Heart left ventricle (tissue), 16 donors: ENCODE measurements at regions not wholly inside any gene's neighbourhood (a gene's known extent, or its start where the extent isn't known, plus 50 kb on each side); places are given as distances from the start of the nearest gene placed in this dataset.

ENCODE experiments used
- ATAC-seq, 4 donors: fragments of 200-7000 bp; cut with Tn5 transposase; one replicate each; pipeline ENCODE4 v1.9.1; 2020 to 2022; ENCODE audit warnings: moderate library complexity in 4 of 4, mild to moderate bottlenecking in 3 of 4, moderate number of reproducible peaks in 1 of 4
- DNase-seq, 5 donors: peaks; one replicate each; pipeline ENCODE4 v3.0.0-alpha.2; 2020
- H3K27ac ChIP-seq, 12 donors: fragments of 200-600 bp; sonication (generic) in 4 of 12; one replicate each; pipeline versions ENCODE4 v1.5.0 to v1.8.0; 2016 to 2022; ENCODE audit warnings: mild to moderate bottlenecking in 2 of 12
- H3K27me3 ChIP-seq, 9 donors: fragments of 200-600 bp; sonication (generic) in 2 of 9; one replicate each; pipeline versions ENCODE4 v1.5.1 to v1.8.0; 2016 to 2022; ENCODE audit warnings: mild to moderate bottlenecking in 3 of 9
- H3K36me3 ChIP-seq, 9 donors: fragments of 200-600 bp; sonication (generic) in 2 of 9; one replicate each; pipeline versions ENCODE4 v1.5.0 to v1.8.0; 2018 to 2022; ENCODE audit warnings: mild to moderate bottlenecking in 2 of 9
- H3K4me1 ChIP-seq, 12 donors: fragments of 200-600 bp; sonication (generic) in 4 of 12; one replicate each; pipeline versions ENCODE4 v1.5.0 to v1.8.0; 2016 to 2022; ENCODE audit warnings: mild to moderate bottlenecking in 3 of 12
- H3K4me3 ChIP-seq, 12 donors: fragments of 200-600 bp; sonication (generic) in 4 of 12; one replicate each; pipeline versions ENCODE4 v1.5.0 to v1.8.0; 2017 to 2022; ENCODE audit warnings: mild to moderate bottlenecking in 9 of 12, moderate library complexity in 4 of 12
- H3K9me3 ChIP-seq, 12 donors: fragments of 200-600 bp; sonication (generic) in 4 of 12; one replicate each; pipeline versions ENCODE4 v1.5.0 to v1.8.0; 2016 to 2022; ENCODE audit warnings: mild to moderate bottlenecking in 1 of 12
- CTCF ChIP-seq, 12 donors: fragments of 200-600 bp; sonication (generic) in 4 of 12; IDR thresholded peaks; one replicate each; pipeline versions ENCODE4 v1.5.0 to v1.8.0; 2018 to 2022; ENCODE audit warnings: antibody characterized with exemption in 12 of 12, mild to moderate bottlenecking in 5 of 12
- POLR2A ChIP-seq, 2 donors: fragments of 450-650 bp; IDR thresholded peaks; one replicate each; pipeline ENCODE4 v1.6.1; 2017; ENCODE audit warnings: antibody characterized with exemption in 2 of 2, mild to moderate bottlenecking in 2 of 2, moderate library complexity in 2 of 2
- whole genome bisulfite sequencing, 4 donors: extraction: QIAGEN DNeasy Blood & Tissue Kit in 2 of 4; methylation state at CpG; one replicate each; pipeline versions ENCODE4 v1.1.5 to v1.1.7; 2013 to 2018; 5-methylcytosine and 5-hydroxymethylcytosine counted together
- intact Hi-C, 10 donors: fragments of 100-400 bp; cut with DNase I; formaldehyde crosslinking; loops; one replicate each; pipeline versions ENCODE4 v1.11.1 to v1.14.2; 2022
- donor health status: ischemic (EF 13 %, LVEDD 7.1; RV severe dilation, severe dysfunction).
- donor health status: healthy with polysubstance abuse.
- donor health status: DM: no; HTN: yes; CAD: no.
- donor health status: DM: no; HTN: no; CAD: no.
- donor health status: ischemic (EF 25% LVEDD 6.9; RV normal size, moderate dysfunction).
- donor health status: ischemic (EF 25% LVEDD 5.7; RV mildly dilated, moderate dysfunction).
- donor health status: healthy.
- donor health status: DM: yes; HTN: yes; CAD: no.
- donor health status: ischemic (EF 35%, LVEDD 5.7; RV mildly dilated, moderate dysfunction).
- donor health status: nonischemic (EF 11% LVEDD 7.7; RV severe dilation, severe dysfunction).
- donor health status: DM: yes; HTN: yes; CAD: no.
- donor health status: PGD.
- donor health status: ischemic (EF 29% LVEDD 5.4; RV normal size, mild dysfunction).
- donor health status: nonischemic (EF 23%, LVEDD 6.1; RV moderate dilation, normal function).

- no peaks in the 10 kb centered on the region for H3K9me3 ChIP-seq
- H3K4me1 ChIP-seq, result peaks cover 0 to 8% (median 0%) of the 10 kb centered on the region in 12 donors
- H3K27ac ChIP-seq, result no peak overlapping the region
- ATAC-seq (no peak), DNase-seq (no peak)
- intact Hi-C loops, result no loop called here
- H3K27me3 ChIP-seq, result peaks cover 0 to 20% (median 0%) of the 10 kb centered on the region in 9 donors
- H3K4me3 ChIP-seq, result no peak overlapping the region
- TF ChIP-seq POLR2A (IDR thresholded peaks at IDR 0.05), result no peak
- no peak for TF ChIP-seq CTCF (IDR thresholded peaks at IDR 0.05)
- 76 to 86% (median 81%) methylated on average over 6 of the region's 6 CpGs for WGBS, 4 donors
- H3K36me3 ChIP-seq, result no peaks in the 10 kb centered on the region
Measured at GRCh38 chr1:53394306-53394705, 64.9 kb upstream of the DMRTB1 start.

- WGBS, 4 donors, result 63 to 75% (median 68%) methylated on average over 4 to 10 of the region's 10 CpGs
- peaks cover 0 to 20% (median 0%) of the 10 kb centered on the region in 9 donors for H3K27me3 ChIP-seq
- intact Hi-C loops, result no loop called here
- ATAC-seq, result no peak
- no peak for DNase-seq
- H3K4me1 ChIP-seq, result peaks cover 0 to 2% (median 0%) of the 10 kb centered on the region in 12 donors
- no peaks in the 10 kb centered on the region for H3K9me3 ChIP-seq
- no peak overlapping the region for H3K4me3 ChIP-seq
- TF ChIP-seq POLR2A (IDR thresholded peaks at IDR 0.05), result no peak
- no peak for TF ChIP-seq CTCF (IDR thresholded peaks at IDR 0.05)
- H3K36me3 ChIP-seq, result no peaks in the 10 kb centered on the region
- H3K27ac ChIP-seq, result no peak overlapping the region
Measured at GRCh38 chr1:53395671-53396215, 63.5 kb upstream of the DMRTB1 start.

- DNase-seq, result no peak
- Histone ChIP-seq H3K4me3 (no peak overlapping the region), H3K9me3 (no peaks in the 10 kb centered on the region), H3K27me3 (peaks cover 0 to 28% (median 0%) of the 10 kb centered on the region in 9 donors), H3K27ac (no peak overlapping the region), H3K4me1 (peaks cover 0 to 2% (median 0%) of the 10 kb centered on the region in 12 donors), H3K36me3 (no peaks in the 10 kb centered on the region)
- WGBS, 4 donors, result 65 to 75% (median 70%) methylated on average over 7 to 8 of the region's 8 CpGs
- TF ChIP-seq POLR2A (IDR thresholded peaks at IDR 0.05), result no peak
- TF ChIP-seq CTCF (IDR thresholded peaks at IDR 0.05), result no peak
- ATAC-seq, result no peak
- intact Hi-C loops, result no loop called here
Measured at GRCh38 chr1:53396573-53397268, 62.5 kb upstream of the DMRTB1 start.

GRCh38 chr1:53398091-53398490 is 61.1 kb upstream of the DMRTB1 start:
- 45 to 63% (median 53%) methylated on average over 4 of the region's 4 CpGs for WGBS, 4 donors

More at GRCh38 chr1:53398091-53398490, 61.1 kb upstream of the DMRTB1 start:
- TF ChIP-seq CTCF (IDR thresholded peaks at IDR 0.05), result no peak
- no peak for TF ChIP-seq POLR2A (IDR thresholded peaks at IDR 0.05)
- intact Hi-C loops, result no loop called here
- H3K9me3 ChIP-seq, result no peaks in the 10 kb centered on the region
- DNase-seq, result no peak
- peaks cover 0 to 1% (median 0%) of the 10 kb centered on the region in 12 donors for H3K4me1 ChIP-seq
- H3K27ac ChIP-seq, result no peak overlapping the region
- peaks cover 0 to 35% (median 0%) of the 10 kb centered on the region in 9 donors for H3K27me3 ChIP-seq
- H3K36me3 ChIP-seq, result no peaks in the 10 kb centered on the region
- no peak for ATAC-seq
- H3K4me3 ChIP-seq, result no peak overlapping the region
